T-helper 17 cell (primary cell): ENCODE measurements at regions not wholly inside any gene's neighbourhood (a gene's known extent, or its start where the extent isn't known, plus 50 kb on each side); places are given as distances from the start of the nearest gene placed in this dataset.

Experiments used
- ATAC-seq: fragments of 150-1000 bp; cut with Tn5 transposase; 2 replicates; pipeline ENCODE4 v1.10.0; 2021; ENCODE audit warnings: mild to moderate bottlenecking, moderate library complexity
- DNase-seq, 3 donors: peaks; one replicate each; pipeline versions ENCODE4 v3.0.0 to v3.0.0-alpha.2; 2020 to 2021
- H3K9me3 ChIP-seq: one replicate; pipeline ENCODE4 v1.7.0; 2013; ENCODE audit warnings: low read length, mild to moderate bottlenecking; ENCODE audit not compliant: control insufficient read depth, poor library complexity, severe bottlenecking
- H3K27ac Mint-ChIP-seq: one replicate; pipeline ENCODE4 v1.8.0; 2022; ENCODE audit warnings: mild to moderate bottlenecking, moderate library complexity, mixed read lengths
- H3K27me3 Mint-ChIP-seq: one replicate; pipeline ENCODE4 v1.8.0; 2022; ENCODE audit warnings: mixed read lengths
- H3K36me3 Mint-ChIP-seq: one replicate; pipeline ENCODE4 v1.8.0; 2022; ENCODE audit warnings: low read depth, mixed read lengths
- H3K4me1 Mint-ChIP-seq: one replicate; pipeline ENCODE4 v1.8.0; 2022; ENCODE audit warnings: mild to moderate bottlenecking, mixed read lengths
- H3K4me3 Mint-ChIP-seq: one replicate; pipeline ENCODE4 v1.8.0; 2022; ENCODE audit warnings: mild to moderate bottlenecking, moderate library complexity, mixed read lengths

GRCh38 chr14:98960617-98961013 is 311.4 kb downstream of the BCL11B start:
- DNase-seq = no peak
- H3K9me3 ChIP-seq = no peaks in the 10 kb centered on the region
- Mint-ChIP-seq H3K4me1 (peaks cover 37% of the 10 kb centered on the region), H3K27ac (no peak overlapping the region), H3K36me3 (peaks cover 1% of the 10 kb centered on the region), H3K4me3 (no peak overlapping the region), H3K27me3 (no peaks in the 10 kb centered on the region)
- ATAC-seq = no peak

GRCh38 chr14:98961191-98961590 is 310.8 kb downstream of the BCL11B start:
- ATAC-seq (no peak), DNase-seq (no peak)
- no peaks in the 10 kb centered on the region for H3K27me3 Mint-ChIP-seq
- peaks cover 39% of the 10 kb centered on the region for H3K4me1 Mint-ChIP-seq
- H3K36me3 Mint-ChIP-seq = peaks cover 2% of the 10 kb centered on the region
- no peak overlapping the region for H3K27ac Mint-ChIP-seq
- no peak overlapping the region for H3K4me3 Mint-ChIP-seq
- H3K9me3 ChIP-seq = no peaks in the 10 kb centered on the region

- H3K4me1 Mint-ChIP-seq = peaks cover 42% of the 10 kb centered on the region
- H3K36me3 Mint-ChIP-seq = peaks cover 2% of the 10 kb centered on the region
- H3K27me3 Mint-ChIP-seq = no peaks in the 10 kb centered on the region
- H3K9me3 ChIP-seq = no peaks in the 10 kb centered on the region
- H3K27ac Mint-ChIP-seq = peak overlapping the region; percentile 62
- DNase-seq = no peak
- no peak for ATAC-seq
- no peak overlapping the region for H3K4me3 Mint-ChIP-seq
Measured at GRCh38 chr14:98962118-98962517, 309.9 kb downstream of the BCL11B start.

GRCh38 chr14:98963610-98964009 is 308.4 kb downstream of the BCL11B start:
- Mint-ChIP-seq H3K4me1 (peaks cover 40% of the 10 kb centered on the region), H3K27ac (peak overlapping the region; percentile 62), H3K36me3 (peaks cover 2% of the 10 kb centered on the region), H3K27me3 (no peaks in the 10 kb centered on the region), H3K4me3 (no peak overlapping the region)
- no peaks in the 10 kb centered on the region for H3K9me3 ChIP-seq
- no peak for DNase-seq
- ATAC-seq = no peak

GRCh38 chr14:98964171-98964570 is 307.8 kb downstream of the BCL11B start:
- ATAC-seq (no peak), DNase-seq (no peak)
- H3K4me1 Mint-ChIP-seq = peaks cover 40% of the 10 kb centered on the region
- H3K9me3 ChIP-seq = no peaks in the 10 kb centered on the region
- H3K4me3 Mint-ChIP-seq = peak overlapping the region; percentile 89
- H3K27me3 Mint-ChIP-seq = no peaks in the 10 kb centered on the region
- H3K27ac Mint-ChIP-seq = peak overlapping the region; percentile 94
- peaks cover 2% of the 10 kb centered on the region for H3K36me3 Mint-ChIP-seq

- Mint-ChIP-seq H3K4me1 (peaks cover 38% of the 10 kb centered on the region), H3K27me3 (no peaks in the 10 kb centered on the region), H3K4me3 (peak overlapping the region; percentile 89), H3K27ac (peak overlapping the region; percentile 94), H3K36me3 (peaks cover 2% of the 10 kb centered on the region)
- DNase-seq (no peak), ATAC-seq (no peak)
- H3K9me3 ChIP-seq = no peaks in the 10 kb centered on the region
Measured at GRCh38 chr14:98965076-98965475, 306.9 kb downstream of the BCL11B start.

GRCh38 chr14:98966016-98966415 is 306.0 kb downstream of the BCL11B start:
- DNase-seq (no peak), ATAC-seq (no peak)
- H3K9me3 ChIP-seq = no peaks in the 10 kb centered on the region
- Mint-ChIP-seq H3K27me3 (no peaks in the 10 kb centered on the region), H3K4me3 (no peak overlapping the region), H3K4me1 (peaks cover 35% of the 10 kb centered on the region), H3K36me3 (peaks cover 2% of the 10 kb centered on the region), H3K27ac (no peak overlapping the region)

GRCh38 chr14:98966475-98967162 is 305.4 kb downstream of the BCL11B start:
- Mint-ChIP-seq H3K27me3 (no peaks in the 10 kb centered on the region), H3K27ac (no peak overlapping the region), H3K4me3 (no peak overlapping the region), H3K36me3 (peaks cover 2% of the 10 kb centered on the region), H3K4me1 (peaks cover 32% of the 10 kb centered on the region)
- H3K9me3 ChIP-seq = no peaks in the 10 kb centered on the region
- no peak for ATAC-seq
- DNase-seq = no peak

GRCh38 chr14:98974113-98974512 is 297.9 kb downstream of the BCL11B start:
- ATAC-seq (no peak), DNase-seq (no peak)
- no peaks in the 10 kb centered on the region for H3K9me3 ChIP-seq
- no peak overlapping the region for H3K27ac Mint-ChIP-seq
- no peaks in the 10 kb centered on the region for H3K4me1 Mint-ChIP-seq
- H3K27me3 Mint-ChIP-seq = no peaks in the 10 kb centered on the region
- H3K4me3 Mint-ChIP-seq = no peak overlapping the region
- H3K36me3 Mint-ChIP-seq = no peaks in the 10 kb centered on the region

GRCh38 chr14:98976271-98976670 is 295.7 kb downstream of the BCL11B start:
- H3K27ac Mint-ChIP-seq = no peak overlapping the region
- H3K9me3 ChIP-seq = no peaks in the 10 kb centered on the region
- no peaks in the 10 kb centered on the region for H3K4me1 Mint-ChIP-seq
- ATAC-seq (no peak), DNase-seq (no peak)
- H3K36me3 Mint-ChIP-seq = no peaks in the 10 kb centered on the region
- no peak overlapping the region for H3K4me3 Mint-ChIP-seq
- no peaks in the 10 kb centered on the region for H3K27me3 Mint-ChIP-seq

GRCh38 chr14:98977451-98977850 is 294.5 kb downstream of the BCL11B start:
- no peak overlapping the region for H3K4me3 Mint-ChIP-seq
- DNase-seq (no peak), ATAC-seq (no peak)
- H3K4me1 Mint-ChIP-seq = peaks cover 2% of the 10 kb centered on the region
- H3K36me3 Mint-ChIP-seq = no peaks in the 10 kb centered on the region
- H3K9me3 ChIP-seq = no peaks in the 10 kb centered on the region
- no peaks in the 10 kb centered on the region for H3K27me3 Mint-ChIP-seq
- H3K27ac Mint-ChIP-seq = no peak overlapping the region

- DNase-seq = no peak
- no peaks in the 10 kb centered on the region for H3K9me3 ChIP-seq
- ATAC-seq = no peak
- Mint-ChIP-seq H3K36me3 (no peaks in the 10 kb centered on the region), H3K27me3 (no peaks in the 10 kb centered on the region), H3K4me3 (peak overlapping the region; percentile 47), H3K4me1 (peaks cover 37% of the 10 kb centered on the region), H3K27ac (peak overlapping the region; percentile 96)
Measured at GRCh38 chr14:98982986-98983385, 289.0 kb downstream of the BCL11B start.

GRCh38 chr14:98984027-98984718 is 287.8 kb downstream of the BCL11B start:
- no peak for DNase-seq
- peaks cover 43% of the 10 kb centered on the region for H3K4me1 Mint-ChIP-seq
- H3K4me3 Mint-ChIP-seq = peak overlapping the region; percentile 84

GRCh38 chr14:98984719-98985041 is 287.3 kb downstream of the BCL11B start:
- Mint-ChIP-seq H3K27me3 (no peaks in the 10 kb centered on the region), H3K4me1 (peaks cover 43% of the 10 kb centered on the region), H3K27ac (peak overlapping the region; percentile 96), H3K36me3 (no peaks in the 10 kb centered on the region), H3K4me3 (peak overlapping the region; percentile 84)
- H3K9me3 ChIP-seq = no peaks in the 10 kb centered on the region
- DNase-seq = peak; percentile 52 to 56 (median 56)
- ATAC-seq = peak; percentile 93

More at GRCh38 chr14:98984027-98984718, 287.8 kb downstream of the BCL11B start:
- H3K36me3 Mint-ChIP-seq = no peaks in the 10 kb centered on the region
- peak overlapping the region; percentile 96 for H3K27ac Mint-ChIP-seq
- H3K9me3 ChIP-seq = no peaks in the 10 kb centered on the region
- ATAC-seq = peak; percentile 67
- no peaks in the 10 kb centered on the region for H3K27me3 Mint-ChIP-seq
